GM21737 (cell line): ENCODE measurements at regions not wholly inside any gene's neighbourhood (a gene's known extent, or its start where the extent isn't known, plus 50 kb on each side); places are given as distances from the start of the nearest gene placed in this dataset.
"Not testable (repeated sequence)": the region's sequence is repeated elsewhere in the genome, so short reads cannot be mapped to it uniquely, and the experiment has no call there.

ENCODE experiments used
- ATAC-seq: cut with Tn5 transposase; IDR thresholded peaks from one replicate; pipeline ENCODE4 v1.9.1; 2021; ENCODE audit warnings: mild to moderate bottlenecking, moderate library complexity; ENCODE audit not compliant: unreplicated experiment

DNA sequence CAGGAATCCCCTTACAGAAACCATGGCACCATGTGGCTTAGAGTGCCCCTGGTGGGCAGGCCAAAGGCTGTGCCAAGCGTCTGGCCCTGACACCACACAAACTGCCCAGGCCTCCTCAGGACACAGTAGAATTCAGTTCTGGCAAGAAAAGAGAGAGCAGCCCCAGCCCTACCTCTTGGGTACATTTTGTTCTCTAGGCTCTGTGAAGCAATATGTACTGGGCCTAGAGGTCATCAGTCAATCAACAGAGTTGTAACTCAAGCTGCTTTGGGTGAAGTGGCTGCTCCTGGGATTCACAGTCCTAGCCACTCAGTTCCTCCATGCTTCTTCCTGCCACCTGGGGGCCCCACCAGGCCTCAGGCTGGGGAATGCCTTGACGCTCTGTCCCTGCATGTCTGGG, 158.1 kb upstream of the MAMLD1 start:
- no peak for ATAC-seq

DNA sequence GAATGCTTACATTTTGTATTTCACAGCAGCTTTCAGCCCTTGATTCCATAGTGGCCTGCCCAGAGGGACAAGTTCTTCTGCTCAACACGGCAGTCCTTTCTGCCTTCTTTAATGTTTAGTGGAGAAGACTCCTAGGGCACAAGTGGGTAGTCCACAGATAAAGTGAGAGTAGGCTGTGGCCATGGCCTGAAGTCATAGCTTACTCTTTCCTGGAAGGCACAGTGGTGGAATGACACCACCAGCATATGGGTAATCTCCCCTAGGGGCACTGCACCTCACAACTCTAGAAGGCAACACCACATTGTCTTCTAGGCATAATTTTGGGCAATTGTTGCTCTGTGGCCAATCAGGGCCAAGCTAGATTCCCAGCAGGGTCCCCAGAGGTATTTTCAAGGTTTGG, 155.4 kb upstream of the MAMLD1 start:
- no peak for ATAC-seq

DNA sequence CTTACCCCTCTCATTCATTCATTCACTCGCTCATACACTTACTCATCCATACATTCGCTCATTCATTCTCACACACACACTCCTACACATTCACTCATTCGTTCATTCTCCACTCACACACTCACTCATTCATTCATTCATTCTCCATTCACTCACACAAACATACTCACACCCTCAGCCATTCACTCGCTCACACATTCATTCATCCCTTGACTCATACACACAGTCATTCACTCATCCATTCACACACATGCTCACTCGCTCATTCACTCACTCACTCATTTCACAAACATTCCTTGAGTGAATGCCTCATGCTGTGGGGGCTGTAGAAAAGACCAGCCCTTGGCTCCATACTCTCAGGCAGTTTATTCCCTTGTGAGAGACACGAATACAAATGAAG, 151.1 kb upstream of the MAMLD1 start:
- ATAC-seq, result no peak

DNA sequence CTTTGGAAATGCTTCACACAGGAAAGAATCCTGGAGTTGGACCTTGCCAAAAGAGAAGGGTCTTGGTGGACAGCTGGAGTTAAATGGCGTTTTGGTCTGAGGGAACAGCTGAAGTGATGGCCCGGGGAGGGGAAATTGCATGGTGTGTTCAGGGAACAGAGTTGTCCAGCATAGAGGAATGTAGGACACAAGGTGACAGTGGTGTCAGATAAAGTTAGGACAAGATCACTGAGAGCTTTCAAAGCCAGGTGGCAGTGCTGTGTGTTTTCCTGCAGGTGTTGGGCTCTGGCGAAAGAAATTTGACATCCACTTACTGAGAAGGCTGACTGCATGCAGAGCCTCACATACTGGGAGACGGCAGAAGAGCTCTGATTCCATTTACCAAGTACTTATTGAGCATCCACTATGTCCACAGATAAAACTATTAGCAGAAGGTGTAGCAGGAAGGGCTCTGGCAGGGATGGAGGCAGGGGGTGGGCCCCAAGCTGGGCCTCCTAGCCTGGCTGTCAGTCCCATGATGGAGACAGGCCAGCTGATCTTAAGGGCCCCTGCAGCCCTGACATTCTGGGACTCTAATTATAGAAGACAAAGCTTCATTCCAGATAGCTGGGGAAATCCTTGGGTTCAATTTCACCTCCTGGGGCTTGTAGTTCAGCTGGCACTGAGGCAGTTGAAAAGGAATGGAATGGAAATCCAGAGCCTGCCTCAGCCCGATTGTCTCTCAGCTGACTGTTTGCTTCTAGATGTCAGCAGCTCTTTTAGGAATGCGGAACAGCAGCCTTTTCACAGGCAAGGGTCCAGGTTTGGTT, 150.2 kb upstream of the MAMLD1 start:
- ATAC-seq, result no peak

DNA sequence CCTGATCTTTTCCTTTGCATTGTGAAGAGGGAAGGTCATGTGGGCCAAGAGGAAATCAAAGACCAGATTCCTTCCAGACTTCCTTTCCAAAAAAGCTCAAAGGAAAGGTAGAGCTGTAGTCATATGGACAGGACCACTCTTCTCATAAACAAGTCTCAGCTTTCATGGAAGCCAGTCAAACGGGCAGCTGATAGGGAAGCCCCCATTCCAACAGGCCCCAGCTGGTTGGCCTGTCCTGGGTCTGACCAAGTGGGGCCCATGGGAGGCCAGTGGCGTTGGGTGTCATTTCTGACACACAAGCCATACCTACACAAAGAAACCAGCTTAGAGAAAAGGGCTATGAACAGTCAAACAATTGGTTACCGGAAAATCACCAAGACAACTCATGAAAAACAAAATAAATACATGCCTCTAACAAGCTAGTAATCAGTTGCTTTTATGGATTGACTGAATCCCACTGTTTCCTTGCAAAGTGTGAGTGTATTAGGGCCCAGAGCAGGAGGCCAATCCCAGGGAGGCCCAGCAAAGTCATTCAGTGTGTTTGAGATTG, 149.6 kb upstream of the MAMLD1 start:
- ATAC-seq, result no peak

DNA sequence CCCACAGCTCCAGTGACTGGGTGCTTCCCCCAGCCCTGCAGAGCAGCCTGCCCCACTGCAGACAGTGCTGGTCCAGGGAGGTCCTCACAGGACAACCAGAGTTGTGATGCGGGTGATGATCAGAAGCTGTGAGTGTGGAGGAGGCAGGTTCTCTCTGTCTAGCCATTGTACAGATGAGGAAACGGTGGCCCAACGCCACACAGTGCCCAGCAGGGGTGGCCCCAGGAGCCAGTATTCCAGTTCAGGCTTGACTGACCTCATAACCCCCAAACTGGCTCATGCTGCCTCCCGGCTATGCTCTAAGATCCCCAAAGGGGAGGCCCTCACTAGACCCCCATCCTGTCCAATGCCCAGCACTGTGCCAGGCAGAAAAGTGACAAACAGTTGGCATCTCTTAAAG, 147.1 kb upstream of the MAMLD1 start:
- ATAC-seq, result not testable (repeated sequence)

DNA sequence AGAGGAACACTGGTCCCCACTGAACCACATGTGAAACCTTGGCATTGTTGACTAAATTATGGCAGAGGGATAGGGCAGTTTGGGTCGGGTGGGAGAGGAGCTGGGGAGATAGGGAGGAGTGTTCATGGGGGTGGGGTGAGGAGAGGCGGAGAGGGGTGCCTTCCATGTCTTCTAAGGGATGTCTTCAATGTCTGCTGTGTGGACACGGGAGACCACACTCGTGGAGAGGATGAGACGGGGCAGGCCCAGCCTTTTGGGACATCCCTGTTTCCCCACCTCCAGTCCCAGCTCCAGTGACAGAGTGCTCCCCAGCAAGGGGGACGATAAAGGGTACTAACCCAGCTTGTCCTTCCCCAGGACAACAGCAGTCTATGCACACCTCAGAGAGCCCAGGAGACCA, 146.4 kb upstream of the MAMLD1 start:
- ATAC-seq, result no peak

DNA sequence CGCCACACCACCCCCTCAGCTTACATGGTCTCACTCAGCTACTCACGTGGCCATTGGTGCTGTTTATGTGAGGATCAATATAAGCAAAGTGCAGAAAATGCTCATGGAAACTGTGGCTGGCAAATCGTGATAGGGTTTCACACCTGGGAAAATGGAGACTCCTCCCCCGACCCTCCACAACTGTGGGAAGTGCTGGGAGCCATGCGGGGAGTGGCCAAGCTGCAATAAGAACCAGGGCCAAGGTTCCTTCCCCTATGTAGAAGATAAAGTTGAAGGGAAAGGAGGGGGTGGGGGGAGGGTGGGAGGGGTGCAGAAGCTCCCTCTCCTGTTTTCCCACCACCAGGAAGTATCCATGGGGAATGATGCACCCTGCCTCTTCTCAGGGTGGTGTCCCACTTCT, 145.5 kb upstream of the MAMLD1 start:
- no peak for ATAC-seq

DNA sequence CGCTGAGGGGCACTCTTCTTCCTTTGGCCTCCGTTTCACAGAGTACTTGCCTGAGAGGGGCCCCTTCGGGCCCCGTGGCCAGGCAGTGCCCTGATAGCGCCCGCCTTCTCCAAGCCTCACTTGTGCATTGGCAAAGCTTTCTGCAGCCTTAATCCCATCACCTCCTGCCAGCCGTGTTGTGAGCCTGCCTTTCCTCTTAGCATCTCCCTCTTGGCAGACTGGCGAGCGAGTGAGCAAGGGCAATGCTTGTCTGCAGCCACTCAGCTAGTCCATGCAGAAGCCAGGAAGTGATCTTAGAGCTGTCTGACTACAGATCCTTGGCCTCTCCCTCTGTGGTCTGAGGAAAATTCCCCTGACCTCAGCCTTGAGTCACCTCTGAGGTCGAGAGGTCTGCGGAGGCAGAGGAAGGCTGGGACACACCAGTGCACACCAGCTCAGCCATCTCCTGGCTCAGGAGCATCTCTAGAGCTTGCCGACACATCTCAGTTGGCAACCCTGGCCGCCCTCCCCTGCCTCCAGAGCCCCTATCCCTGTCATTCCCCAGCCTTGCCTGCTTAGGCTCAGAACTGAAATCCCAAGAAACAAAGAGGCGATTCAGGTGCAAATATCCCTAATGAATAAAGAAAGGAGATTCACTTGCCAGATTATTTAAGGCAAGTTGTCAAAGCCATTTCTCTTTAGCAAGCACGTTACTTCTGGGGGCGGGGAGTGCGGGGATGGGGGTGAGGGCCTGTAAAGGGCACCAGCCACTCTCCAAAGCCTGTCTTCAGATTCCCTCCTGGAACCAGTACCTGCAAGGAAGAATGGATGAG, 143.5 kb upstream of the MAMLD1 start:
- no peak for ATAC-seq

DNA sequence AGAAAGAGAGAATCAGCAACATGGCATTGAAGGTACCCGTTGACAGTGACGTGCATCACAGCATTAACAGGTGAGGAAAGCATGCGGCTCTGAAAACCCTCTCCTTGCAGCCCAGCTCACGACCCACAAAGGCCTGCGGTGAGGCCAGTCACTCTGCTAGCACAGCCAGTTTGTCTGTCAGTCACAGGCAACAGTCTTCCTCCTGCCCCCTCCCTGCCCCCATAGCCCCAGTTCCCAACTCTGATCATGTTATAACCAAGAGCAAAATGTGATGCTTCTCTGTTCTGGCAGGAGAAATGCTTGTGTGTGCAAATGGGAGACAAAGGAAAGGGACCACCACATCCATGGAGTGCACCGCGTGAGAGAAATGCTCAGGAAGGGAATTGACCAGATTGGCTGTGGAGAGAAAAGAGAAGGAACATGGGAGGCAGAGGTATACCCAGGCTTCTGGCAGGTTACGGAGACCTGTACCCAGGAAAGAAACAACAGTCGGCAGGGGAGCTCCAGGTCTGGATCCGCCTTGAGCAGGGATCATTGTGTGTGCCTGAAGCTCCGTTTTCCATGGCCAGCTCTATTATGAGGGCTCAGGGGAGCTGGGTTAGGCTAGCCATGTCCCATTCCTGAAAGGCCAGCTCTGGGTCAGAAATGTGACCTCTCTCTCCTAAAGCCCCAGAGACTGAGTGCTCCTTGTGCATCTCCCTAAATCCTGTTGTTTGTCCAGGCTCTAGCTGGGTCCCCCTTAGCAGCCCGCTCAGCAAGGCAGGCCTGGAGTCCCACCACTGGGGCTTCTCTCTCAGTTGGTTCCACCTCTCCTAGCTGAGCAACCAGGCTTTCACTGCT, 139.7 kb upstream of the MAMLD1 start:
- no peak for ATAC-seq

DNA sequence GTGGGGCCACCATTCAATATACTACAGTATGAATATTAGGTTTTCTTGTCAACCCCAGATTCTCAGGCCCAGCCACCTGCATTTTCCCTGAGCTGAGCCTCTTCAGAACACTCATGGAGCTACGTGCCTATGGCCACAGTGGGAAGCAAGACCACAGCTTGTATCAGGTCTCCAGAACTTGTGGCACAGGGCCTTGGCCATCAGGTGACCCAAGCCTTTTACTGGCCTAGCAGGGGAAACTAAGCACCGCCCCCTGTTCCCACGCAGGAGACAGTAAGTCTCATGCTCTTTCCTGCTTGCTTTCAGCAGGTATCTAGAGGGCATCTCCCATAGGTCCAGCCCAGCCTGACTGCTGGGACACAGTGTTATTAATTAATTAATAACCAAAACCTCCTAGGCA, 138.4 kb upstream of the MAMLD1 start:
- no peak for ATAC-seq

DNA sequence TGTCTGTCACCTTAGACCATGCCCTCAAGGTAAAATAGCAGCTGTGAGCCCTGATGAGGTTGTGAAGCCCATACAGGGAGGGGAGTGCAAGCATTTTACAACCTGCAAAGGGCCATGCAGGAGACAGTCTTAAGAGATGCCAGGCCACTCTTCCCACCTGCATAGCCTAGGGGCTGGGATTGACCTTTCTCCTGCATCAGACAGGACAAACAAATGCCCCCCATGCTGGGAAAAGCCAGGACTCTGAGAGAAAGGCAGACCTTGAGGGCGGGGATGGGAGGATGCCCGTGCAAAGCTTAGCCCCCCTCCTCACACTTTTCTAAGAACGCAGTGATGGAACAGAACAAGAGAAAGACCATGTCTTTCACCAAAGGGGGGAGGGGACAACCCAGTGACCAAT, 137.9 kb upstream of the MAMLD1 start:
- no peak for ATAC-seq

DNA sequence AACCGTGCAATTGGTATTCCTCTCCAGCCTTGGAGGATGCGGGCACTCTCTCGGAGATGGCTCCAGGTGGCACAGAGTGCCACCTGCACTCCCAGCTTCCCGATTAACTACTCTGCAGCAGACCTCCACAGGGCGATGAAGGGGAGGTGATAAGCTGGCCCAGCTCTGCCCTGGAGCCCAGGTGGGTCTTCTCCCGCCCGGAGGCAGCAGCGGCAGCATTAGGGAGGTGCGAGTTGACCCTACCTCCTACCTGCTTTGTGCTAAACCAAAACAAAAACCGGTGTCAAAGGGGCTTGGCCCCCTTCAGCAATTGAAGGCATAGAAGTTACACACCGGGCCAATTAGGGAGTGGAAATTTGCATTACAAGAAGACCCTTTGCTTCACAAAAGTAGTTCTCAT, 137.4 kb upstream of the MAMLD1 start:
- no peak for ATAC-seq

DNA sequence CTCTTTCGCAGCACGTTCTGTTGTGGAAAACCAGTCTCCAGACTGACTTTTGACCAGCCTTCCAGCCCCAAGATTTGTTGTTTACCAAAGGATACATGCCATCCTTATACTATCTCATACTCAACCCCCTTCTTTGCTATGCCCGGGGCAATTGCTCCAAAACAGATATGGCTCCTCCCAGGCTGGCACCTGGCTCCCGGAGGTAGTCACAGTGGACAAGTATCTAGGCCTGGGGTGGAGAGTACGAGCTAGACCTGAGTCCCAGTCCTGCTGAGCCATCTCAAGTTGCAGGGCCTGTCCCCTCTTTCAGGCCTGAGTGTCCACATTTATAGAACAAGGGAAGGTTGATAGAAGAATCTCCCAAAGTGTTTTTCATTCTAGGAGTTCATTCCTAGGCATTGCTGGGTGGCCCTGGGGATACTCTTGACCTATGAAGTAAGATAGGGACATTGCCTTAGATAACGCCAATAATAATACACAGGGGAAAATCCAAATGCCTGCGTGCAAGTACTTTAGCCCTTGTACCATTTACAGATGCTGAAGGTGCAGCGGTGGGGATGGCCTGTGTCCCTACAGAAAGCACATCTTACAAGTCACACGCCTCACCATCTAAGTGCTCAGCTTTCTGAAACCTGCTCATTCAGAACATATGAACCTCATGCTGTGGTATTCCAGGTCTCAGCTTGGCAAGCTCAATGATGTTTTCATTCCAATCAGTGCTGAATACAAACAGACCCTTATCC, 136.7 kb upstream of the MAMLD1 start:
- ATAC-seq, result no peak

DNA sequence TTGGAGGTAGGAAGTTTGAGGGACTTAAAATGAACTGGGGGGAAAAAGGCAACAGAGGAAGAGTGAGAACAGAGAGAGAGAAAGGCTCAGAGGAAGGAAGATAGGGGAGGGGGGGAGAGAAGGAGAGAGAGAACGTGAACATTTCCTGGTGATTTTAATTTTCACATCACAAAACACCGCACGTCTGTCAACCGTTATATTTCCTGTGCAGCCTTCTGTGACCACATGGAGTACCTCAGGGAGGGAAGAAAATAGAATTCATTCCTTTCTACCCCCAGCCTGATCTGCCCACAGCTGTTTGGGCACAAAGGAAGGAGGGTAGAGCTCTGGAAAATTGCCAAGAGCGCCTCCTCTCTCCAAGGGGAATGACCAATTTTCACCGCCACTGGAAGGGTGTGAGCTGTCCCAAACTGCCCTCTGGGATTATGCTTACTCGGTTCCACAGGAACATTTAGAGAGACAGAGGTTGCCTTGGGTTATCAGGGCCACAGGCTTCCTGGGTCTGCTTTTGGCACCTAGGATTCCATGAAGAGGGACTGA, 135.7 kb upstream of the MAMLD1 start:
- ATAC-seq, result no peak

DNA sequence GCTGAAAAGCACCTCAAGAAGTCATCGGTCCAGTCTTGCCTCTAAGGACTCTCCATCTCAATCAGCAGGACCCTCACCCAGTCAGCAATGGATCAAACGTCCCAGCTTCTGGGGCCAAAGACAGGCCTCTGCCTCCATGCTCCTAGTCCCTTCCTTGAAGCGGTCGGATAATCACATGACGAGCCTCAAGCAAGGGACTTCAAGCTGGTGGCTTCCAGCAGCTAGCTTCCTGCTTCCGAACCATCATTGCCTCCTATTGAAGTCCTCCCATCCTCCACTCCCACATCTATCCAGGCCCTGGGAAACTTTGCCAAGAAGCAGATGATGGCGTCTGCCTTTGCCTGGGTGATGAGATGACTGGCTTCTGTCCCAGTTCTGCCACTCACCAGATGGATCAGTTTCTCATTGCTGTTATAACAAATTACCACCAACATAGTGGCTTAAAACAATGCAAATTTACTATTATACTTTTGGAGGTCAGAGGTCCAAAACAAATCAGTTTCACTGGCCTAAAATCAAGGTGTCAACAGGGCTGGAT, 135.2 kb upstream of the MAMLD1 start:
- ATAC-seq, result no peak

DNA sequence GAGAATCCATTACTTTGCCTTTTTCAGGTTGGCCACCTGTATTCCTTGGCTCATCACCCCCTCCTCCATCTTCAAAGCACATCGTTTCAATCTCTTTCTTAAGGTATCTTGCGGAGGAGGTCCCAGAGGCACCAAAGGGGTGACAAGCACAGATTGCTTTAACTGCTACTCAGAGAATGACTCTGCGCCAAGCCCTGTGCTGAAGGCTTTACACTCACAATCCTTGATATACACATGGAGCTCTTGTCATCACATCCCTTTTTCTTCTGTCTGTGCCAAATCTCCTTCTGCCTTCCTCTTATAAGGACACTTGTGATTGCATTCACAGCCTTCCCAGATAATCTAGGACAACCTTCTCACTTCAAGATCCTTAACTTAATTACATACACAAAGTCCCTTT, 134.7 kb upstream of the MAMLD1 start:
- no peak for ATAC-seq

DNA sequence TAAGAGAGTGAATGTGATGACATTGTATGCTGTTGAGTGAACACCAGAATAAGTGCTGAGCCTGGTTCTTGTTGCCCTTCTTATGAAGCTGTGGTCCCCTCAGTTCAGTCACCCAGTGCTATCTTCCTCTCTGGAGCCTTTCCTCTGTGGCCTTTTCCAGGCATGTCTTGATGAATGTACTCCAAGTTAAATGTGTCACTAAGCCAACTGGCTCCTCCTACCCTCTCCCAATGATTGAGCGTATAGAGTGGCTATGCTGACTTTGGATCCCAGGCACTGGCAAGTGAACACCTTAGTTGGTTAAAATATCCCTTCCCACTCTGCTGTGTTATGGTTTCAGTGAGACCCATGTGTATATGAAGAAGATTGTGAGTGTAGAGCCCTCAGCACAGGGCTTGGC, 134.1 kb upstream of the MAMLD1 start:
- ATAC-seq, result no peak

DNA sequence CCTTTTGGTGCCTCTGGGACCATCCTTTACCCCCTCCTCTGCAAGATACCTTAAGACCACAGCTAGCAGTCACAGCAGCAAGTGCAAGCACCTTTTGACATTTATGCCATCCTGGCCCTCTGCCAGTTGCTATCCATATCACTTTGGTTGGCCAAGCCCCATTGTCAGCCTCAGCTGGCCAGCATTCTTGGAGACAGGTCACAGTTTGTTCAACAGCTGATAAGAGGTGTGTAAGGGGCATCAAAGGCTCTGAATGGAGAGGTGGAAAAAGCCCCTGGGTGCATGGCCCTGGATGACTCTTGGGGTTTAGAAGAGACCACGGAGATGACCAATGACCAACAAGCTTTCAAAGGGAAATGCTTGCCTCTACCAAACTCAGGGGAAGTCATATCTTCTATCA, 133.6 kb upstream of the MAMLD1 start:
- ATAC-seq, result no peak

DNA sequence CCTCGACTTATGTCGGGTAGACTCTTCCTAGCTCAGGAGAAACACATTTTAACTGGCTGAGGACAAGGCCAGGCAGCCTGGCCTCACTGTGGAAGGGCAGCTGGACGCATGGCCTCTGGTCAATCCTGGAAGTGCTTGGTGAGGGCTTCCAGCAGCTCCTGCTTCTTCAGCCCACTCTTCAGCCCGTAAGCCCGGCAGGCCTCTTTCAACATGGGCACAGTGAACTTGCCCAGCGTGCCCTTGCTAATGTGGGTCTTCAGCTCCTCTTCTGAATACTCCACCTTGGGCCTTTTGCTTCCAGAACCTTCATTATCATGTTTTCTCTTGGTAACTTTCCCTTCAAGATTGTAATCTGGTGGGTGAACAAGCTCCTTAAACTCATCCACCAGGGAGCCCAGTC, 132.2 kb upstream of the MAMLD1 start:
- ATAC-seq, result not testable (repeated sequence)
